ENCODE measurements at regions not wholly inside any gene's neighbourhood (a gene's known extent, or its start where the extent isn't known, plus 50 kb on each side); places are given as distances from the start of the nearest gene placed in this dataset.

- no peaks in the 10 kb centered on the region for H3K27me3 ChIP-seq (ENCODE audit: control insufficient read depth in 3 of 3, insufficient read depth in 3 of 3, low read length in 3 of 3)
- H3K4me3 ChIP-seq (ENCODE audit: low read depth in 1 of 3, low read length in 3 of 3) = no peak overlapping the region
- no peaks in the 10 kb centered on the region for H3K36me3 ChIP-seq (ENCODE audit: control insufficient read depth in 3 of 3, insufficient read depth in 2 of 3, low read depth in 1 of 3, low read length in 3 of 3)
- FAIRE-seq (no peak), DNase-seq (no peak)
- H3K27ac ChIP-seq (ENCODE audit: low read depth in 1 of 3, low read length in 2 of 3) = no peak overlapping the region
- peaks cover 0 to 7% of the 10 kb centered on the region in 2 donors for H3K9me3 ChIP-seq (ENCODE audit: control insufficient read depth in 2 of 2, insufficient read depth in 1 of 2, low read depth in 1 of 2, low read length in 1 of 2)
- 90 to 94% (median 92%) methylated on average over 3 of the region's 3 CpGs for WGBS, 3 donors
- no peaks in the 10 kb centered on the region for H3K4me1 ChIP-seq (ENCODE audit: control insufficient read depth in 3 of 3, insufficient read depth in 2 of 3, low read depth in 1 of 3, low read length in 2 of 3)
Observed at GRCh38 chr2:147524912-147525311, 319.9 kb upstream of the ACVR2A start.

DNA sequence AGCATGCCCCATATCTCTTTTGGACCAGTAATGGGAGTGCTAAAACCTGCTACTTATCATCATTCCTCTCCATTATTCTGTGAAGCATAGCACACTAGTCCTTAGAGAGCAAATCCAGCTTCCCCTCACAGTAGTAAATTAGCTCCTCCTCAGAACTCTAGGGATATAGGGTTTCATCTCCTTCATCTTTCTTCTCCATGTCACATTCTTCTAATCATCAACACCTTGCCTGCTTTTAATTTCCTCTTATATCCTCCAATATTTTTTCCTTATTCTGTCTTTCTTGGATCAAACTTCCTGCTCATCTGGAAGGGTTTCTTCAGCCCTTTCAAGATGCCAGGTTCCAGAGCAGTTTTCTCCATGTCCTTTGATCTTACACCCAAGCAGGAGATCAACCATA, 321.4 kb upstream of the ACVR2A start:
- DNase-seq (no peak), FAIRE-seq (no peak)
- Histone ChIP-seq H3K27ac (ENCODE audit: low read depth in 1 of 3, low read length in 2 of 3) (no peak overlapping the region), H3K27me3 (ENCODE audit: control insufficient read depth in 3 of 3, insufficient read depth in 3 of 3, low read length in 3 of 3) (no peaks in the 10 kb centered on the region), H3K9me3 (ENCODE audit: control insufficient read depth in 2 of 2, insufficient read depth in 1 of 2, low read depth in 1 of 2, low read length in 1 of 2) (peaks cover 0 to 7% of the 10 kb centered on the region in 2 donors), H3K4me1 (ENCODE audit: control insufficient read depth in 3 of 3, insufficient read depth in 2 of 3, low read depth in 1 of 3, low read length in 2 of 3) (no peaks in the 10 kb centered on the region), H3K36me3 (ENCODE audit: control insufficient read depth in 3 of 3, insufficient read depth in 2 of 3, low read depth in 1 of 3, low read length in 3 of 3) (no peaks in the 10 kb centered on the region), H3K4me3 (ENCODE audit: low read depth in 1 of 3, low read length in 3 of 3) (no peak overlapping the region)

DNA sequence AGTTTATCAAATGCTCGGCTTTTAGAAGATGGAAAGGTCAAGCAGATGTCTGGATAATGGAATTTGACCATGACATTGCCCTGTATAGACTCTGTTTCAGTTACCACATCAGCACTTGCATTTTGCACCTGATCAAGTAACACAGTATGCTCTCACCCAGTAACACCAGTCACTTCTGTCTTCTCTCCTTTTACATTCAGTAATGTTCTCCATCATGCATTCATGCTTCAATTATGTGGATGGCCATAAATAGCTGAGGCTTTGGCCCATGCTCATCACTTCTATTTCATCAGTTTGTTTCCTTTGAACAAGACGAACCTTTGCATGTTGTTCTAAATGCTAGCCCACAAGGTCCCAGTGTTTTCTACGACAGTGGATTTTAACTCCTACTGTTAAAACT, 322.9 kb upstream of the ACVR2A start:
- Histone ChIP-seq H3K4me3 (ENCODE audit: low read depth in 1 of 3, low read length in 3 of 3) (no peak overlapping the region), H3K4me1 (ENCODE audit: control insufficient read depth in 3 of 3, insufficient read depth in 2 of 3, low read depth in 1 of 3, low read length in 2 of 3) (no peaks in the 10 kb centered on the region), H3K9me3 (ENCODE audit: control insufficient read depth in 2 of 2, insufficient read depth in 1 of 2, low read depth in 1 of 2, low read length in 1 of 2) (peaks cover 0 to 7% of the 10 kb centered on the region in 2 donors), H3K36me3 (ENCODE audit: control insufficient read depth in 3 of 3, insufficient read depth in 2 of 3, low read depth in 1 of 3, low read length in 3 of 3) (no peaks in the 10 kb centered on the region), H3K27me3 (ENCODE audit: control insufficient read depth in 3 of 3, insufficient read depth in 3 of 3, low read length in 3 of 3) (no peaks in the 10 kb centered on the region), H3K27ac (ENCODE audit: low read depth in 1 of 3, low read length in 2 of 3) (no peak overlapping the region)
- FAIRE-seq (no peak), DNase-seq (no peak)
- 88 to 92% (median 90%) methylated on average over 3 of the region's 3 CpGs for WGBS, 3 donors

DNA sequence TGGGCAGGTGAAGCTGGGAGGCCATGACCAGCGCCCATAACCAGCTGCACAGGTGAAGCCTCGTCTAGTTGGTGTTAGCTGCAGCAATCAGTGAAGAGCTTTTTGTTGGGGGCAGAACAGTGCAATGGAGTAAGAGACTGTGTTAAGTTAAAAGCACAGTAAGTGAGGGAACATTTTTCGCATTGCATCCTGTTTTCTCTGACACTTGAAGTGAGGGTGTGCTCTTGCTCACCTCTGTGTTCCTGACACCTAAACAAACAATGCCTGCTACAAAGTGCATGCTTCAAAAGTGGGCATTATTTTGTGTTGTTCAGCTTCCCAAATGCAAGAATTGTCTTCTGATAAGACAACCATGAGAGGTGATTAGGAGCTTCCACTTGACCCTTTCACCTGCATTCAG, 324.0 kb upstream of the ACVR2A start:
- no peaks in the 10 kb centered on the region for H3K27me3 ChIP-seq (ENCODE audit: control insufficient read depth in 3 of 3, insufficient read depth in 3 of 3, low read length in 3 of 3)
- H3K4me3 ChIP-seq (ENCODE audit: low read depth in 1 of 3, low read length in 3 of 3) = no peak overlapping the region
- FAIRE-seq (no peak), DNase-seq (no peak)
- no peak overlapping the region for H3K27ac ChIP-seq (ENCODE audit: low read depth in 1 of 3, low read length in 2 of 3)
- H3K4me1 ChIP-seq (ENCODE audit: control insufficient read depth in 3 of 3, insufficient read depth in 2 of 3, low read depth in 1 of 3, low read length in 2 of 3) = no peaks in the 10 kb centered on the region
- 79 to 85% (median 82%) methylated on average over 3 of the region's 3 CpGs for WGBS, 3 donors
- H3K9me3 ChIP-seq (ENCODE audit: control insufficient read depth in 2 of 2, insufficient read depth in 1 of 2, low read depth in 1 of 2, low read length in 1 of 2) = peaks cover 0 to 7% of the 10 kb centered on the region in 2 donors
- no peaks in the 10 kb centered on the region for H3K36me3 ChIP-seq (ENCODE audit: control insufficient read depth in 3 of 3, insufficient read depth in 2 of 3, low read depth in 1 of 3, low read length in 3 of 3)

GRCh38 chr2:147519178-147519577, 325.7 kb upstream of the ACVR2A start:
- no peaks in the 10 kb centered on the region for H3K4me1 ChIP-seq (ENCODE audit: control insufficient read depth in 3 of 3, insufficient read depth in 2 of 3, low read depth in 1 of 3, low read length in 2 of 3)
- DNase-seq (peak in 1 of 2 donors; percentile 35), FAIRE-seq (no peak)
- H3K9me3 ChIP-seq (ENCODE audit: control insufficient read depth in 2 of 2, insufficient read depth in 1 of 2, low read depth in 1 of 2, low read length in 1 of 2) = peaks cover 0 to 7% of the 10 kb centered on the region in 2 donors
- H3K4me3 ChIP-seq (ENCODE audit: low read depth in 1 of 3, low read length in 3 of 3) = no peak overlapping the region
- no peaks in the 10 kb centered on the region for H3K36me3 ChIP-seq (ENCODE audit: control insufficient read depth in 3 of 3, insufficient read depth in 2 of 3, low read depth in 1 of 3, low read length in 3 of 3)
- no peak overlapping the region for H3K27ac ChIP-seq (ENCODE audit: low read depth in 1 of 3, low read length in 2 of 3)
- 81 to 91% (median 86%) methylated on average over 2 of the region's 2 CpGs for whole genome bisulfite sequencing, 3 donors
- no peaks in the 10 kb centered on the region for H3K27me3 ChIP-seq (ENCODE audit: control insufficient read depth in 3 of 3, insufficient read depth in 3 of 3, low read length in 3 of 3)

DNA sequence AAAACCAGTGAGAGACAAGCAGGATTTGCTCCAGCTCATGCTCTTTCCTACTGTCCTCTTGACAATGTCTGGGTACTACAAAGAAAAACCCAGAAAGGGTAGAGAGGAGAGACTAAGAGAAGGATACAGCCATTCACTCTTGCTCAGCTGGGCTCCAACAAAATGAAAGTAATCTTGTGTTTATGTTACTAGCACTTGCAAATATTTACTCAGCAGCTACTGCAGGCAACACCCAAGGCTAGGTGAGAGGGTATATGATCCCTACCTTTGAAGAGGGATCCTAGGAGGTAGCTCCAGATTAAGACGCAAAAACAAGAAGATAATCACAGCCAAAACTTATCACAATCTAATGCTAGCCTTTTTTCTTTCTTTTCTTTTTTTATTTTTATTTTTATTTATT, 329.6 kb upstream of the ACVR2A start:
- FAIRE-seq (no peak), DNase-seq (peak in 1 of 2 donors; percentile 47)
- H3K4me3 ChIP-seq (ENCODE audit: low read depth in 1 of 3, low read length in 3 of 3) = no peak overlapping the region
- H3K4me1 ChIP-seq (ENCODE audit: control insufficient read depth in 3 of 3, insufficient read depth in 2 of 3, low read depth in 1 of 3, low read length in 2 of 3) = no peaks in the 10 kb centered on the region
- no peak overlapping the region for H3K27ac ChIP-seq (ENCODE audit: low read depth in 1 of 3, low read length in 2 of 3)
- 21 to 71% (median 43%) methylated on average over 1 of the region's 1 CpG for WGBS, 3 donors
- H3K27me3 ChIP-seq (ENCODE audit: control insufficient read depth in 3 of 3, insufficient read depth in 3 of 3, low read length in 3 of 3) = no peaks in the 10 kb centered on the region
- H3K36me3 ChIP-seq (ENCODE audit: control insufficient read depth in 3 of 3, insufficient read depth in 2 of 3, low read depth in 1 of 3, low read length in 3 of 3) = no peaks in the 10 kb centered on the region
- H3K9me3 ChIP-seq (ENCODE audit: control insufficient read depth in 2 of 2, insufficient read depth in 1 of 2, low read depth in 1 of 2, low read length in 1 of 2) = no peaks in the 10 kb centered on the region

DNA sequence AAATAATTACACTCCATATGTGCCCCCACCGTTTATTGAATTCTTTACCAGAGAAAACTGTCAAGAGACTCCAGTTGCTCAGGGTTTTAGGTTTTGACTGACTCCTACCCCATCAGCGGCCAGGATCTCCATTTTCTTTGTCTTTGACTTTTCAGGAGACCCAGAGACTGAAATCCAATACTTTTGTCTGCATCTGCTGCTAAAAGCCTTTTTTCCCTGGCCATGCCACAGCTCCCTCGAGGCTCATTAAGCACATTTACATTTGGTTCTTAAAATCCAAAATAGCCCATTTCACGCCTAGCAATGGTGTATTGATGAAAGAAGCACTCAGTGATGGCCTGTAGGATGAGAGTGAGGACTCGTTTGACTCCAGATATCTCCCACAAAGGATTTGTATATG, 332.6 kb upstream of the ACVR2A start:
- H3K9me3 ChIP-seq (ENCODE audit: control insufficient read depth in 2 of 2, insufficient read depth in 1 of 2, low read depth in 1 of 2, low read length in 1 of 2) = no peaks in the 10 kb centered on the region
- FAIRE-seq (no peak), DNase-seq (no peak)
- no peak overlapping the region for H3K4me3 ChIP-seq (ENCODE audit: low read depth in 1 of 3, low read length in 3 of 3)
- H3K27me3 ChIP-seq (ENCODE audit: control insufficient read depth in 3 of 3, insufficient read depth in 3 of 3, low read length in 3 of 3) = no peaks in the 10 kb centered on the region
- no peaks in the 10 kb centered on the region for H3K36me3 ChIP-seq (ENCODE audit: control insufficient read depth in 3 of 3, insufficient read depth in 2 of 3, low read depth in 1 of 3, low read length in 3 of 3)
- no peaks in the 10 kb centered on the region for H3K4me1 ChIP-seq (ENCODE audit: control insufficient read depth in 3 of 3, insufficient read depth in 2 of 3, low read depth in 1 of 3, low read length in 2 of 3)
- WGBS, 3 donors = 62 to 83% (median 73%) methylated on average over 5 of the region's 5 CpGs
- H3K27ac ChIP-seq (ENCODE audit: low read depth in 1 of 3, low read length in 2 of 3) = no peak overlapping the region

DNA sequence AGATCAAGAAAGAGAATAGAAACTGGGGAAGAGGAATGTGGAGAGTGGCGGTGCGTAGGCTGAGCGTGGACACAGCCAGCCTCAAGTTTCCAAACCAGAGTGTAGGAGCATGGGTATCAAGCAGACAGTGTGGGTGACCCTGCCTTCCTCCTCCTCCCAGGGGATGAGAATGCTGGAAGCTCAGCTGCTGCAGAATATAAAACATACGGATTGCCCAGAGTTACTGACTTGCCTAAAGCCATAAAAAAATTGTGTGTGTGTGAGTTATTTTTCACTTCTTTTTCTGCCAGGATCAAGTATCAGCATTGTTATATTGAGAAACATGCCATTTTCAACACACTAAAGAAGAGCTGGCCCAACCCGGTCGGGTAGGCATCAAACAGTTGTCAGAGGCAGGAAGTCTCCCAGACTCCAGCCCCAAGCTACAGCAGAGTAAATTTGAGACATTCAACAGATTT, 333.3 kb upstream of the ACVR2A start:
- no peaks in the 10 kb centered on the region for H3K36me3 ChIP-seq (ENCODE audit: control insufficient read depth in 3 of 3, insufficient read depth in 2 of 3, low read depth in 1 of 3, low read length in 3 of 3)
- FAIRE-seq (no peak), DNase-seq (no peak)
- no peak overlapping the region for H3K4me3 ChIP-seq (ENCODE audit: low read depth in 1 of 3, low read length in 3 of 3)
- H3K4me1 ChIP-seq (ENCODE audit: control insufficient read depth in 3 of 3, insufficient read depth in 2 of 3, low read depth in 1 of 3, low read length in 2 of 3) = no peaks in the 10 kb centered on the region
- H3K27me3 ChIP-seq (ENCODE audit: control insufficient read depth in 3 of 3, insufficient read depth in 3 of 3, low read length in 3 of 3) = no peaks in the 10 kb centered on the region
- H3K27ac ChIP-seq (ENCODE audit: low read depth in 1 of 3, low read length in 2 of 3) = no peak overlapping the region
- WGBS, 3 donors = 56 to 87% (median 78%) methylated on average over 6 of the region's 6 CpGs
- no peaks in the 10 kb centered on the region for H3K9me3 ChIP-seq (ENCODE audit: control insufficient read depth in 2 of 2, insufficient read depth in 1 of 2, low read depth in 1 of 2, low read length in 1 of 2)

DNA sequence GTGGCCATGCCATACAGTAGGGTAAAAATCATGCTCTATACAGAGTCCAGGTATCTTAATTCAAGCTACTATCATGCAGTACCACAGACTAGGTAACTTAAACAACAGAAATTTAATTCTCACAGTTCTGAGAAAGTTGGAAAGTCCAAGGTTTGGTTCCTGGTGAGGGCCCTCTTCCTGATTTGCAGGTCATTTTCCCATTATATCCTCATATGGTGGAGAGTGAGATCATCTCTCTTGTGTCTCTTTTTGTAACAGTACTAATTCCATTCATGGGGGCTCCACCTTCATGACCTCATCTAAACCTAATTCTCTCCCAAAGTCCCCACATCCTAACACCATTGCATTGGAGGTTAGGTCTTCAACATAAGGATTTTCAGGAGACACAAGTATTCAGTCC, 335.0 kb upstream of the ACVR2A start:
- no peak overlapping the region for H3K27ac ChIP-seq (ENCODE audit: low read depth in 1 of 3, low read length in 2 of 3)
- DNase-seq (no peak), FAIRE-seq (no peak)
- H3K27me3 ChIP-seq (ENCODE audit: control insufficient read depth in 3 of 3, insufficient read depth in 3 of 3, low read length in 3 of 3) = no peaks in the 10 kb centered on the region
- no peaks in the 10 kb centered on the region for H3K36me3 ChIP-seq (ENCODE audit: control insufficient read depth in 3 of 3, insufficient read depth in 2 of 3, low read depth in 1 of 3, low read length in 3 of 3)
- no peaks in the 10 kb centered on the region for H3K9me3 ChIP-seq (ENCODE audit: control insufficient read depth in 2 of 2, insufficient read depth in 1 of 2, low read depth in 1 of 2, low read length in 1 of 2)
- H3K4me1 ChIP-seq (ENCODE audit: control insufficient read depth in 3 of 3, insufficient read depth in 2 of 3, low read depth in 1 of 3, low read length in 2 of 3) = no peaks in the 10 kb centered on the region
- no peak overlapping the region for H3K4me3 ChIP-seq (ENCODE audit: low read depth in 1 of 3, low read length in 3 of 3)
